ENCODE measurements at regions not wholly inside any gene's neighbourhood (a gene's known extent, or its start where the extent isn't known, plus 50 kb on each side); places are given as distances from the start of the nearest gene placed in this dataset.
"Not testable (repeated sequence)": the region's sequence is repeated elsewhere in the genome, so short reads cannot be mapped to it uniquely, and the experiment has no call there.

- Histone ChIP-seq H3K4me2 (ENCODE audit: insufficient read depth, low read length) (no peak overlapping the region), H3K4me3 (ENCODE audit: insufficient read depth, low read length) (no peak overlapping the region), H3K9me3 (ENCODE audit: low read depth, low read length) (no peaks in the 10 kb centered on the region), H3K27ac (ENCODE audit: low read depth, low read length) (no peak overlapping the region), H3K36me3 (ENCODE audit: insufficient read depth, low read length) (no peaks in the 10 kb centered on the region), H3K79me2 (ENCODE audit: insufficient read depth, low read length) (no peaks in the 10 kb centered on the region), H3K27me3 (ENCODE audit: insufficient read depth, low read length) (no peaks in the 10 kb centered on the region), H2AFZ (ENCODE audit: low read length) (no peak overlapping the region), H3K4me1 (ENCODE audit: insufficient read depth, low read length) (peaks cover 11% of the 10 kb centered on the region), H4K20me1 (ENCODE audit: insufficient read depth, low read length) (no peaks in the 10 kb centered on the region)
- no peak for TF ChIP-seq CTCF (IDR thresholded peaks at IDR 0.05; ENCODE audit: extremely low read depth, low read depth, low read length)
- DNase-seq (ENCODE audit: insufficient read length, low spot score, missing footprints) = no peak
Observed at GRCh38 chr6:139446768-139447655, 72.6 kb upstream of the CITED2 start.

- Histone ChIP-seq H3K27ac (ENCODE audit: low read depth, low read length) (no peak overlapping the region), H3K4me2 (ENCODE audit: insufficient read depth, low read length) (no peak overlapping the region), H3K27me3 (ENCODE audit: insufficient read depth, low read length) (no peaks in the 10 kb centered on the region), H3K79me2 (ENCODE audit: insufficient read depth, low read length) (no peaks in the 10 kb centered on the region), H3K9me3 (ENCODE audit: low read depth, low read length) (no peaks in the 10 kb centered on the region), H3K4me1 (ENCODE audit: insufficient read depth, low read length) (peaks cover 11% of the 10 kb centered on the region), H2AFZ (ENCODE audit: low read length) (peak overlapping the region; percentile 57), H4K20me1 (ENCODE audit: insufficient read depth, low read length) (no peaks in the 10 kb centered on the region), H3K4me3 (ENCODE audit: insufficient read depth, low read length) (no peak overlapping the region), H3K36me3 (ENCODE audit: insufficient read depth, low read length) (no peaks in the 10 kb centered on the region)
- TF ChIP-seq CTCF (IDR thresholded peaks at IDR 0.05; ENCODE audit: extremely low read depth, low read depth, low read length) = no peak
- no peak for DNase-seq (ENCODE audit: insufficient read length, low spot score, missing footprints)
Observed at GRCh38 chr6:139446138-139446715, 71.8 kb upstream of the CITED2 start.

GRCh38 chr6:139444273-139444787 is 69.9 kb upstream of the CITED2 start:
- H3K27me3 ChIP-seq (ENCODE audit: insufficient read depth, low read length); H4K20me1 ChIP-seq (ENCODE audit: insufficient read depth, low read length); DNase-seq (ENCODE audit: insufficient read length, low spot score, missing footprints); H3K4me2 ChIP-seq (ENCODE audit: insufficient read depth, low read length); H3K27ac ChIP-seq (ENCODE audit: low read depth, low read length); H3K79me2 ChIP-seq (ENCODE audit: insufficient read depth, low read length); H3K9me3 ChIP-seq (ENCODE audit: low read depth, low read length); H2AFZ ChIP-seq (ENCODE audit: low read length); H3K4me3 ChIP-seq (ENCODE audit: insufficient read depth, low read length); H3K36me3 ChIP-seq (ENCODE audit: insufficient read depth, low read length); H3K4me1 ChIP-seq (ENCODE audit: insufficient read depth, low read length): not testable (repeated sequence)

- Histone ChIP-seq H3K4me1 (ENCODE audit: insufficient read depth, low read length) (no peaks in the 10 kb centered on the region), H2AFZ (ENCODE audit: low read length) (no peak overlapping the region), H3K4me2 (ENCODE audit: insufficient read depth, low read length) (no peak overlapping the region), H3K79me2 (ENCODE audit: insufficient read depth, low read length) (no peaks in the 10 kb centered on the region), H3K27ac (ENCODE audit: low read depth, low read length) (no peak overlapping the region), H3K9me3 (ENCODE audit: low read depth, low read length) (no peaks in the 10 kb centered on the region), H3K27me3 (ENCODE audit: insufficient read depth, low read length) (no peaks in the 10 kb centered on the region), H3K4me3 (ENCODE audit: insufficient read depth, low read length) (no peak overlapping the region), H3K36me3 (ENCODE audit: insufficient read depth, low read length) (no peaks in the 10 kb centered on the region), H4K20me1 (ENCODE audit: insufficient read depth, low read length) (no peaks in the 10 kb centered on the region)
- TF ChIP-seq CTCF (IDR thresholded peaks at IDR 0.05; ENCODE audit: extremely low read depth, low read depth, low read length) = no peak
- DNase-seq (ENCODE audit: insufficient read length, low spot score, missing footprints) = no peak
Observed at GRCh38 chr6:139443231-139444112, 69.0 kb upstream of the CITED2 start.
